ENCODE measurements at regions not wholly inside any gene's neighbourhood (a gene's known extent, or its start where the extent isn't known, plus 50 kb on each side); places are given as distances from the start of the nearest gene placed in this dataset.

- TF ChIP-seq POLR2A (IDR thresholded peaks at IDR 0.05) (no peak), CTCF (IDR thresholded peaks at IDR 0.05) (no peak)
Observed at GRCh38 chr14:101462726-101463565, 98.3 kb upstream of the DIO3 start.
